ENCODE measurements at regions not wholly inside any gene's neighbourhood (a gene's known extent, or its start where the extent isn't known, plus 50 kb on each side); places are given as distances from the start of the nearest gene placed in this dataset.
"Not testable (repeated sequence)": the region's sequence is repeated elsewhere in the genome, so short reads cannot be mapped to it uniquely, and the experiment has no call there.

- no peak overlapping the region for H2AFZ ChIP-seq (ENCODE audit: low read length)
- DNase-seq: no peak
- H3K36me3 ChIP-seq (ENCODE audit: insufficient read depth, low read length): no peaks in the 10 kb centered on the region
Observed at GRCh38 chr2:52416340-52416739, 1351.3 kb upstream of the CHAC2 start.

GRCh38 chr2:52414561-52415295 lies 1352.9 kb upstream of the CHAC2 start:
- Histone ChIP-seq H3K4me1 (ENCODE audit: low read length) (no peaks in the 10 kb centered on the region), H3K9me3 (ENCODE audit: low read length) (no peaks in the 10 kb centered on the region), H3K27me3 (ENCODE audit: low read length) (no peaks in the 10 kb centered on the region), H3K79me2 (ENCODE audit: low read length) (no peaks in the 10 kb centered on the region), H3K9ac (ENCODE audit: low read length) (no peak overlapping the region), H3K9me2 (replicated peaks; ENCODE audit: insufficient read depth, low read length) (no peaks in the 10 kb centered on the region), H3K4me2 (ENCODE audit: low read depth, low read length, poor library complexity, severe bottlenecking) (no peak overlapping the region), H3K27ac (ENCODE audit: low read length) (no peak overlapping the region), H2AFZ (ENCODE audit: low read length) (no peak overlapping the region), H4K20me1 (ENCODE audit: insufficient read depth, low read depth, low read length) (no peaks in the 10 kb centered on the region), H3K36me3 (ENCODE audit: insufficient read depth, low read length) (no peaks in the 10 kb centered on the region), H3K4me3 (ENCODE audit: low read length) (no peak overlapping the region)
- DNase-seq: no peak

More at GRCh38 chr2:52416340-52416739, 1351.3 kb upstream of the CHAC2 start:
- Histone ChIP-seq H3K9me3 (ENCODE audit: low read length) (no peaks in the 10 kb centered on the region), H3K9ac (ENCODE audit: low read length) (no peak overlapping the region), H3K27ac (ENCODE audit: low read length) (no peak overlapping the region), H3K9me2 (replicated peaks; ENCODE audit: insufficient read depth, low read length) (no peaks in the 10 kb centered on the region), H3K4me3 (ENCODE audit: low read length) (no peak overlapping the region), H3K79me2 (ENCODE audit: low read length) (no peaks in the 10 kb centered on the region), H3K27me3 (ENCODE audit: low read length) (no peaks in the 10 kb centered on the region), H4K20me1 (ENCODE audit: insufficient read depth, low read depth, low read length) (no peaks in the 10 kb centered on the region), H3K4me2 (ENCODE audit: low read depth, low read length, poor library complexity, severe bottlenecking) (no peak overlapping the region), H3K4me1 (ENCODE audit: low read length) (no peaks in the 10 kb centered on the region)

- H3K9me3 ChIP-seq (ENCODE audit: low read length); H3K4me1 ChIP-seq (ENCODE audit: low read length); H3K27me3 ChIP-seq (ENCODE audit: low read length); H4K20me1 ChIP-seq (ENCODE audit: insufficient read depth, low read depth, low read length); H3K4me3 ChIP-seq (ENCODE audit: low read length); DNase-seq; H3K36me3 ChIP-seq (ENCODE audit: insufficient read depth, low read length); H3K79me2 ChIP-seq (ENCODE audit: low read length); H2AFZ ChIP-seq (ENCODE audit: low read length); H3K9ac ChIP-seq (ENCODE audit: low read length); H3K9me2 ChIP-seq (replicated peaks; ENCODE audit: insufficient read depth, low read length); H3K27ac ChIP-seq (ENCODE audit: low read length); H3K4me2 ChIP-seq (ENCODE audit: low read depth, low read length, poor library complexity, severe bottlenecking): not testable (repeated sequence)
Observed at GRCh38 chr2:52409308-52410118, 1358.1 kb upstream of the CHAC2 start.

- Histone ChIP-seq H3K79me2 (ENCODE audit: low read length) (no peaks in the 10 kb centered on the region), H3K9me2 (replicated peaks; ENCODE audit: insufficient read depth, low read length) (no peaks in the 10 kb centered on the region), H3K9ac (ENCODE audit: low read length) (no peak overlapping the region), H3K4me3 (ENCODE audit: low read length) (no peak overlapping the region), H3K4me1 (ENCODE audit: low read length) (no peaks in the 10 kb centered on the region), H3K36me3 (ENCODE audit: insufficient read depth, low read length) (no peaks in the 10 kb centered on the region), H3K27ac (ENCODE audit: low read length) (no peak overlapping the region), H4K20me1 (ENCODE audit: insufficient read depth, low read depth, low read length) (no peaks in the 10 kb centered on the region), H3K9me3 (ENCODE audit: low read length) (peaks cover 6% of the 10 kb centered on the region), H3K4me2 (ENCODE audit: low read depth, low read length, poor library complexity, severe bottlenecking) (no peak overlapping the region), H2AFZ (ENCODE audit: low read length) (no peak overlapping the region), H3K27me3 (ENCODE audit: low read length) (no peaks in the 10 kb centered on the region)
- DNase-seq: no peak
Observed at GRCh38 chr2:52405980-52406379, 1361.6 kb upstream of the CHAC2 start.

- no peak overlapping the region for H3K4me2 ChIP-seq (ENCODE audit: low read depth, low read length, poor library complexity, severe bottlenecking)
- no peak overlapping the region for H3K9ac ChIP-seq (ENCODE audit: low read length)
- H2AFZ ChIP-seq (ENCODE audit: low read length): no peak overlapping the region
- H3K9me3 ChIP-seq (ENCODE audit: low read length): peaks cover 6% of the 10 kb centered on the region
- H3K4me1 ChIP-seq (ENCODE audit: low read length): no peaks in the 10 kb centered on the region
- H3K27ac ChIP-seq (ENCODE audit: low read length): no peak overlapping the region
- no peaks in the 10 kb centered on the region for H3K27me3 ChIP-seq (ENCODE audit: low read length)
- no peak for DNase-seq
- H3K4me3 ChIP-seq (ENCODE audit: low read length): no peak overlapping the region
- no peaks in the 10 kb centered on the region for H3K79me2 ChIP-seq (ENCODE audit: low read length)
- H4K20me1 ChIP-seq (ENCODE audit: insufficient read depth, low read depth, low read length): no peaks in the 10 kb centered on the region
- no peaks in the 10 kb centered on the region for H3K36me3 ChIP-seq (ENCODE audit: insufficient read depth, low read length)
- no peaks in the 10 kb centered on the region for H3K9me2 ChIP-seq (replicated peaks; ENCODE audit: insufficient read depth, low read length)
Observed at GRCh38 chr2:52404866-52405265, 1362.7 kb upstream of the CHAC2 start.

DNA sequence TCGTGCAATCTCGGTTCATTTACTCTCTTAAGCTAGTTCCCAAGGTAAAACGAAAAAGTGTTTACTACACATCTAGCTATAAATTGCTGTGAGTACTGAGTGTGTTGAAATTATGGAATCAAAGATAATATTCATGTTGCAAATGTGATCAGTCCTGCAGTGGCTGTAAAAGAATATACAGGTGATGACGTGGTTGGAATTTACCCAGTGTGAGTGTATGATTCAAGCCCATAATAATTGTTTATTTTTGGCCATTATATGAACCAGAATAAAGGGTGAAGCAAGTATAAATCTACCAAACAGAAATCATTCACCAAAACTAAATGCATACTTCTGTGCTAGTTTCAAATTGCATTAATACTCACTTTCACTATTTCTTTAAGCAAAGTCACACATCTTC lies 1363.6 kb upstream of the CHAC2 start:
- no peak overlapping the region for H3K4me3 ChIP-seq (ENCODE audit: low read length)

DNA sequence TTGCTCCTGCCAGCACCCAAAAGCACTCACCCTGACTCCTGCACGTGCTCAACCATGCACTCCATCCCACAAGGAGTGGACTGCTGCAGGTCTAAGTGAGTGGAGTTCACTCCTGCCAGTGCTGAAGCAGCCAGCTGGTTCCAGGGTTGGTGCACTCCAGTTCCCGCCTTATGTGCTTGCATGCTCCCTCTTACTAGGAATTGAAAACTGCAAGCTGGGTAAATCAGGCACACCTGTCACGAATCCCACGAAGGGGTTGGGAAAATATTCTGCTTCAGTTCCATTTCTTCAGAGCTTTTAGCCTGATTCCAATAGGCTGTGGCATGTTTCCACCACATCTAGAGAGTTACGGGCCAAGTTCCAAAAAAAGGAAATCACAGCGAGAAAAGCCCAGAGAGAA lies 1365.5 kb upstream of the CHAC2 start:
- Histone ChIP-seq H3K4me2 (ENCODE audit: low read depth, low read length, poor library complexity, severe bottlenecking) (no peak overlapping the region), H3K9me2 (replicated peaks; ENCODE audit: insufficient read depth, low read length) (no peaks in the 10 kb centered on the region), H3K9me3 (ENCODE audit: low read length) (peaks cover 6% of the 10 kb centered on the region), H4K20me1 (ENCODE audit: insufficient read depth, low read depth, low read length) (no peaks in the 10 kb centered on the region), H3K27me3 (ENCODE audit: low read length) (no peaks in the 10 kb centered on the region), H3K4me1 (ENCODE audit: low read length) (no peaks in the 10 kb centered on the region), H3K36me3 (ENCODE audit: insufficient read depth, low read length) (no peaks in the 10 kb centered on the region), H2AFZ (ENCODE audit: low read length) (no peak overlapping the region), H3K79me2 (ENCODE audit: low read length) (no peaks in the 10 kb centered on the region), H3K4me3 (ENCODE audit: low read length) (no peak overlapping the region), H3K27ac (ENCODE audit: low read length) (no peak overlapping the region), H3K9ac (ENCODE audit: low read length) (no peak overlapping the region)
- no peak for DNase-seq

More for the DNA sequence above, 1363.6 kb upstream of the CHAC2 start:
- no peaks in the 10 kb centered on the region for H3K27me3 ChIP-seq (ENCODE audit: low read length)
- no peaks in the 10 kb centered on the region for H3K9me2 ChIP-seq (replicated peaks; ENCODE audit: insufficient read depth, low read length)
- H3K9me3 ChIP-seq (ENCODE audit: low read length): peaks cover 6% of the 10 kb centered on the region
- H3K36me3 ChIP-seq (ENCODE audit: insufficient read depth, low read length): no peaks in the 10 kb centered on the region
- H3K27ac ChIP-seq (ENCODE audit: low read length): no peak overlapping the region
- no peak overlapping the region for H3K9ac ChIP-seq (ENCODE audit: low read length)
- DNase-seq: no peak
- H4K20me1 ChIP-seq (ENCODE audit: insufficient read depth, low read depth, low read length): no peaks in the 10 kb centered on the region
- H3K4me2 ChIP-seq (ENCODE audit: low read depth, low read length, poor library complexity, severe bottlenecking): no peak overlapping the region
- no peaks in the 10 kb centered on the region for H3K79me2 ChIP-seq (ENCODE audit: low read length)
- no peak overlapping the region for H2AFZ ChIP-seq (ENCODE audit: low read length)
- no peaks in the 10 kb centered on the region for H3K4me1 ChIP-seq (ENCODE audit: low read length)

- Histone ChIP-seq H3K36me3 (ENCODE audit: insufficient read depth, low read length) (no peaks in the 10 kb centered on the region), H3K27me3 (ENCODE audit: low read length) (no peaks in the 10 kb centered on the region), H3K9me3 (ENCODE audit: low read length) (peaks cover 9% of the 10 kb centered on the region), H3K4me3 (ENCODE audit: low read length) (no peak overlapping the region), H3K9ac (ENCODE audit: low read length) (no peak overlapping the region), H3K79me2 (ENCODE audit: low read length) (no peaks in the 10 kb centered on the region), H3K27ac (ENCODE audit: low read length) (no peak overlapping the region), H4K20me1 (ENCODE audit: insufficient read depth, low read depth, low read length) (no peaks in the 10 kb centered on the region), H3K4me2 (ENCODE audit: low read depth, low read length, poor library complexity, severe bottlenecking) (no peak overlapping the region), H3K9me2 (replicated peaks; ENCODE audit: insufficient read depth, low read length) (no peaks in the 10 kb centered on the region; the same call in 1 of the 2 replicates), H2AFZ (ENCODE audit: low read length) (no peak overlapping the region), H3K4me1 (ENCODE audit: low read length) (no peaks in the 10 kb centered on the region)
- DNase-seq: no peak
Observed at GRCh38 chr2:52396836-52397235, 1364.9 kb upstream of the NRXN1 start.

Measured in Karpas-422 (cell line).